OCI-LY1 (cell line): ENCODE measurements at regions not wholly inside any gene's neighbourhood (a gene's known extent, or its start where the extent isn't known, plus 50 kb on each side); places are given as distances from the start of the nearest gene placed in this dataset.

Experiments used
- EZH2 ChIP-seq: fragments of 200-600 bp; sonication (generic), shearing (Covaris generic); IDR thresholded peaks from 2 replicates; pipeline ENCODE4 v1.8.0; 2017; ENCODE audit warnings: borderline replicate concordance, mixed run types, mild to moderate bottlenecking, antibody characterized with exemption, low read length, moderate library complexity, mixed read lengths
- TF ChIP-seq, protein P1 (sequence below): fragments of 200-600 bp; sonication (generic), shearing (Covaris generic); IDR thresholded peaks from 2 replicates; pipeline ENCODE4 v1.5.1; 2017; ENCODE audit warnings: mild to moderate bottlenecking, antibody characterized with exemption, low read length, moderate library complexity, mixed read lengths

DNA sequence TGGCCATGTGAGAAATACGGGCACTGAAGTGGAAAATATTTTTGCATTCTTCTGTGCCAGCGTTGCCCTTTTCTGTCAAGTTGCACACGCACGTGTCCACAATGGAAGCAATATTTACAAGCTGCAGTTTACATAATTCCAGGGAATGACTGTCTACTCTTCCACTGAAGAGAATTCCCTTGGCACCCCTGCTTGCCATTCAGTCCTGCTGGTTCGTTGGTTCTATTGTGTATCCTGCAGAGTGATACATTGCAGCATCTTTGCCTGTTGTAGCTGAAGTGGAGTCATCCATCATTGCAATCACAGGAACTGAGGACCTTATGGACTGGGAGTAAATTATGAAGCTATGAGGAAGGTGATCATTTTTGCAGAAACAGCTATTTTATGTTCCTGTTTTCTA, 759.4 kb downstream of the ROBO2 start:
- TF ChIP-seq, protein P1, sequence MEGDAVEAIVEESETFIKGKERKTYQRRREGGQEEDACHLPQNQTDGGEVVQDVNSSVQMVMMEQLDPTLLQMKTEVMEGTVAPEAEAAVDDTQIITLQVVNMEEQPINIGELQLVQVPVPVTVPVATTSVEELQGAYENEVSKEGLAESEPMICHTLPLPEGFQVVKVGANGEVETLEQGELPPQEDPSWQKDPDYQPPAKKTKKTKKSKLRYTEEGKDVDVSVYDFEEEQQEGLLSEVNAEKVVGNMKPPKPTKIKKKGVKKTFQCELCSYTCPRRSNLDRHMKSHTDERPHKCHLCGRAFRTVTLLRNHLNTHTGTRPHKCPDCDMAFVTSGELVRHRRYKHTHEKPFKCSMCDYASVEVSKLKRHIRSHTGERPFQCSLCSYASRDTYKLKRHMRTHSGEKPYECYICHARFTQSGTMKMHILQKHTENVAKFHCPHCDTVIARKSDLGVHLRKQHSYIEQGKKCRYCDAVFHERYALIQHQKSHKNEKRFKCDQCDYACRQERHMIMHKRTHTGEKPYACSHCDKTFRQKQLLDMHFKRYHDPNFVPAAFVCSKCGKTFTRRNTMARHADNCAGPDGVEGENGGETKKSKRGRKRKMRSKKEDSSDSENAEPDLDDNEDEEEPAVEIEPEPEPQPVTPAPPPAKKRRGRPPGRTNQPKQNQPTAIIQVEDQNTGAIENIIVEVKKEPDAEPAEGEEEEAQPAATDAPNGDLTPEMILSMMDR: no peak
- no peak for TF ChIP-seq EZH2
